SH-SY5Y (cell line): ENCODE measurements at regions not wholly inside any gene's neighbourhood (a gene's known extent, or its start where the extent isn't known, plus 50 kb on each side); places are given as distances from the start of the nearest gene placed in this dataset.

Experiments
- GATA2 ChIP-seq: IDR thresholded peaks from 2 replicates; pipeline ENCODE4 v1.6.1; 2011; ENCODE audit warnings: mild to moderate bottlenecking, low read depth, low read length
- GATA3 ChIP-seq: IDR thresholded peaks from 2 replicates; pipeline ENCODE4 v1.6.1; 2011; ENCODE audit warnings: low read depth, mild to moderate bottlenecking, low read length, moderate library complexity

- no peak for TF ChIP-seq GATA2
- no peak for TF ChIP-seq GATA3
These were observed 721.1 kb upstream of the RBFOX1 start for GRCh38 chr16:6611535-6611934.
